Endothelial cell of umbilical vein (primary cell): ENCODE measurements at regions not wholly inside any gene's neighbourhood (a gene's known extent, or its start where the extent isn't known, plus 50 kb on each side); places are given as distances from the start of the nearest gene placed in this dataset.

Source experiments
- EZH2 ChIP-seq: IDR thresholded peaks from 2 replicates; pipeline ENCODE4 v1.6.1; 2012; ENCODE audit warnings: borderline replicate concordance, low read depth, mild to moderate bottlenecking, moderate library complexity, low read length, inconsistent platforms; ENCODE audit not compliant: severe bottlenecking
- GATA2 ChIP-seq: IDR thresholded peaks from 2 replicates; pipeline ENCODE4 v1.7.0; 2011; ENCODE audit warnings: low read depth, mild to moderate bottlenecking, moderate library complexity, mixed read lengths, low read length; ENCODE audit not compliant: insufficient read length, insufficient read depth
- JUN ChIP-seq: IDR thresholded peaks from 2 replicates; pipeline ENCODE4 v1.6.1; 2011; ENCODE audit warnings: borderline replicate concordance, low read depth; ENCODE audit not compliant: insufficient read length, insufficient read depth
- MYC ChIP-seq: IDR thresholded peaks from one replicate; pipeline ENCODE4 v1.6.1; 2011; ENCODE audit warnings: mild to moderate bottlenecking, low read depth, low read length
- POLR2A ChIP-seq: IDR thresholded peaks from 2 replicates; pipeline ENCODE4 v1.6.1; 2012; ENCODE audit warnings: low read depth, mild to moderate bottlenecking, control low read depth, low read length
- POLR2AphosphoS5 ChIP-seq: IDR thresholded peaks from 2 replicates; pipeline ENCODE4 v1.6.1; 2012; ENCODE audit warnings: low read depth, mild to moderate bottlenecking, control low read depth, low read length, moderate library complexity; ENCODE audit not compliant: insufficient read depth
- TF ChIP-seq, protein P1 (sequence below), 2 donors: IDR thresholded peaks; 1 replicate in 1 of 2; 2 replicates in 1 of 2; pipeline ENCODE4 v1.5.1; 2011; ENCODE audit warnings: low read length in 2 of 2, mild to moderate bottlenecking in 2 of 2, moderate library complexity in 2 of 2, control low read depth in 1 of 2, inconsistent platforms in 1 of 2, low read depth in 1 of 2; ENCODE audit not compliant: insufficient read depth in 1 of 2; ENCODE audit errors: extremely low read depth in 1 of 2

GRCh38 chr20:52683761-52684160 lies 288.4 kb upstream of the TSHZ2 start:
- TF ChIP-seq, protein P1, sequence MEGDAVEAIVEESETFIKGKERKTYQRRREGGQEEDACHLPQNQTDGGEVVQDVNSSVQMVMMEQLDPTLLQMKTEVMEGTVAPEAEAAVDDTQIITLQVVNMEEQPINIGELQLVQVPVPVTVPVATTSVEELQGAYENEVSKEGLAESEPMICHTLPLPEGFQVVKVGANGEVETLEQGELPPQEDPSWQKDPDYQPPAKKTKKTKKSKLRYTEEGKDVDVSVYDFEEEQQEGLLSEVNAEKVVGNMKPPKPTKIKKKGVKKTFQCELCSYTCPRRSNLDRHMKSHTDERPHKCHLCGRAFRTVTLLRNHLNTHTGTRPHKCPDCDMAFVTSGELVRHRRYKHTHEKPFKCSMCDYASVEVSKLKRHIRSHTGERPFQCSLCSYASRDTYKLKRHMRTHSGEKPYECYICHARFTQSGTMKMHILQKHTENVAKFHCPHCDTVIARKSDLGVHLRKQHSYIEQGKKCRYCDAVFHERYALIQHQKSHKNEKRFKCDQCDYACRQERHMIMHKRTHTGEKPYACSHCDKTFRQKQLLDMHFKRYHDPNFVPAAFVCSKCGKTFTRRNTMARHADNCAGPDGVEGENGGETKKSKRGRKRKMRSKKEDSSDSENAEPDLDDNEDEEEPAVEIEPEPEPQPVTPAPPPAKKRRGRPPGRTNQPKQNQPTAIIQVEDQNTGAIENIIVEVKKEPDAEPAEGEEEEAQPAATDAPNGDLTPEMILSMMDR (IDR thresholded peaks at IDR 0.05; ENCODE audit: extremely low read depth in 1 of 2, insufficient read depth in 1 of 2, low read depth in 1 of 2, low read length in 2 of 2): no peak
- TF ChIP-seq POLR2A: no peak
- TF ChIP-seq MYC: no peak
- TF ChIP-seq JUN: no peak
- TF ChIP-seq POLR2AphosphoS5: no peak
- TF ChIP-seq EZH2: no peak
- TF ChIP-seq GATA2: no peak
